Epidermal melanocyte (primary cell): ENCODE measurements at regions not wholly inside any gene's neighbourhood (a gene's known extent, or its start where the extent isn't known, plus 50 kb on each side); places are given as distances from the start of the nearest gene placed in this dataset.
"Not testable (repeated sequence)": the region's sequence is repeated elsewhere in the genome, so short reads cannot be mapped to it uniquely, and the experiment has no call there.

ENCODE experiments used
- DNase-seq: peaks from one replicate; pipeline ENCODE4 v3.0.0; 2011; ENCODE audit warnings: low spot score; ENCODE audit not compliant: insufficient read length

DNA sequence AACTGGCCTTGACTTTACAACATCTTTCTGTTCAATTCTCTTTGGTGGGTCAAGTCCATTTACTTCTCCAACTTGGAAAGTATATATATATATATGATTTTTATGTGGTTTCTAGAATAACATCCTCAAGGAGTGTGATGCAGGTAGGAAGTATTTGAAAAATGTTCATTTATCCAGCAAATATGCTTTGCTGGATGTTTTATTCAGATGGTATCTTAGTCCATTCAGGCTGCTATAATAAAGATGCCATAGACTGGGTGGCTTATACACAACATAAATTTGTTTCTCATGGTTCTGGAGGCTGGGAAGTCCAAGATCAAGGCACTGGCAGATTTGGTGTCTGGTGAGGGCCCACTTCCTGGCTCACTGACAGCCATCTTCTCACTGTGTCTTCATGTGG, 168.7 kb upstream of the RASGRP1 start:
- no peak for DNase-seq

DNA sequence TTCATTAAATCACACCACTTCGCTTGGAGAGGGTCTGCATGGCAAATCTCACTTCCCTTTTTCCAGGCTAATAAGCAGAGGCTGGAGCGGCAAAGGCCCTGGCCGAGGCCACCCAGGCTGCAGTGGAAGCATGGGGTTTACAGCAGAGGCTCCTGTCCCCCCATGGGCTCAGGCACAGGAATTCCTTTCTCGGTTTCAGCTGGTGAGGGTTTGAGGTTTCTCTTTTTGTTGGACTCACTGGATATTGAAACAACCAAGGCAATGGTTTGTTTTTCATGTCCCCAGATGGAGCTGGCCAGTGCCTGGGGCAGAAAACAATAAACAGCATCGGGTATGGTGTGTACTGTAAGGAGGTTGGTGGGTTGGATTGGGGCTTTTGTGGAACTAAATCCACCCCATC, 175.6 kb upstream of the RASGRP1 start:
- no peak for DNase-seq

DNA sequence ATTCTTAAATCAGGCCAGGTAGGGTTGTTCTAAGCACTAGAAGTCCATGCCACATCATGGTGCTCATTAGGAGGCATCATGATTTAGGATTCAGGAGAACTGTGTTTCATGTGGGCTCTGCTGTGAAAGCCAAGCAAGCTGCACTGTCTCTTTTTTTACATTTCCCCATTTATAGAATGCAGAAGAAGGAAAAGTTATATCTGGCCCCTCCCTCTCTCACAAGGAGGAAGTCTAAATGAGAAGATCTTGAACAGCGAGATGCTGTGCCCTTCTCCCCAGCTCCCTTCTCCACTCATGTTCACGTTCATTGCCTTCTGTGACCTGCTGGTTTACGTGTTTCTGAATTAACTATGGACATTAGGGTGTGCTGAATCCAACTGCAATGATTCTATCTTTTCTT, 178.5 kb upstream of the RASGRP1 start:
- DNase-seq = no peak

DNA sequence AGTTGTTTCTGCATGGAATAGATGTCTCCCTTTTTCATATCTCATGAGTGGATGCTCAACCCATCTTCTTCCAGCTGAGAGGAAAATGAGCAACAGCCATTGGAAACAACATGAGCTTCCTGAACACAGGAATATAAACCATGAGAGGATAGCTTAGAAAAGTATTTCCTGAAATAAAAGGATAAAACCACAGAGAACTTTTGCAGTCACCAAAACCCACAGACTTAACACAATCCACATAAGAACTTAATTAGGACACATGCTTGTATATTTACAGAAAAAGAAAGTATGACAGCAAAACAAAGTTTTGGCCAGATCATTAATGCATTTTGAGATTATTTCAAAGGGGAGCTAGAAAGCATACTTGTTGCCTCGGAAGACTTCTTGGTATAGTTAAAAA, 180.5 kb upstream of the RASGRP1 start:
- DNase-seq = no peak

DNA sequence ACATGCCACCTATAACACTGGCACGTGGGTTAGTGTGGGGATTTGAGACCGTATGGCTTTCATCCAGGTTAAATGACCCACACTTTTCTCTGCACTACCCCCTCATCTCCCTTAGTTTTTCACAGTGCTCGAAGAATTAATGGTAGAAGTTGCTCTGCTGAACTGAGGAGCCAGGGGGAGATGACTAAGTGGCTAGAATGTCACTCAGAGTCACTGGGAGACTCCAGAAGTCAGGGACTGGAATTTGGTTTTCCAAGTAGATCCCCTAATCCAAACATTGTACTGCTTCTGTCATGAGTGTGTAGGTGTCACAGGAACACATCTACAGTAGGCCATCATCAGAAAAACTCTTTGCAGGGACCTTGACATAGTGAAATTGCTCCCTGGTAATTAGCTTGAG, 181.0 kb upstream of the RASGRP1 start:
- DNase-seq = no peak

DNA sequence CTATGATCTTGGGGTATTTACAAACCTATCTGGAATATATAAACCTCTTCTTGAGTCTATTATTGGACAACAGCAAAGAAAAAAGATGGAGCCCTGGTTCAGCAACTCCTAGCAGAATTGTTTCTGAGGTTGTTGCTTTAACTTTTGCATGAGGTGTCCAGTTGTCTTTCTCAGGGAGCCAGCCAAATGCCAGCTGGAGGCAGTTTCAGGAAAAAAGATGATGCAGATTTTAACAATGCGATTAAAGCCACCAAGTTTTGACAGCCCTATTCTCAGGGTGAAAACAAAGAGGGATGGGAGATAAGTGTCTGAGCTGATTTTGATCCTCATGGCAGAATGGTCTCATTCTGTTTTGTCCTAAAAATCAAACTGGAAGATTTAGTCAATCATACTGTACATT, 181.6 kb upstream of the RASGRP1 start:
- DNase-seq = no peak

DNA sequence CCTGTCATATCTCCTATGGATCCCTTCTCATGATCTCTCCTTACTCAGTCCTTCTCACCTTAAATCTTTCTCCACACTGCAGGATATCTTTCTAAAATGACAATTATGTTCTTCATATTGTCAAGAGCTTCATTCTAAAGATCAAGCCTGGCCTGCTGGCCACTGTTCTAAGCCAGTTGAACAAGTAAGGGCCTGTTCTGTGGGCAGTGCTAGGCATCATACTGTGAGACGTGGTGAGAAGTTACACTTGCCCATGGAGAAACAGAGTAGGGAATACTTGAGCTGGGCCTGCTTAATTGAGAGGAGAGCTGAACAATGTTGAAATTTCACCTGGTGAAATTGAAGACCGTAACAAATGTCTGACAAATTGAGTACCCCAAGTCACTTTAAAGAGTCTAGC, 184.1 kb upstream of the RASGRP1 start:
- DNase-seq = no peak

DNA sequence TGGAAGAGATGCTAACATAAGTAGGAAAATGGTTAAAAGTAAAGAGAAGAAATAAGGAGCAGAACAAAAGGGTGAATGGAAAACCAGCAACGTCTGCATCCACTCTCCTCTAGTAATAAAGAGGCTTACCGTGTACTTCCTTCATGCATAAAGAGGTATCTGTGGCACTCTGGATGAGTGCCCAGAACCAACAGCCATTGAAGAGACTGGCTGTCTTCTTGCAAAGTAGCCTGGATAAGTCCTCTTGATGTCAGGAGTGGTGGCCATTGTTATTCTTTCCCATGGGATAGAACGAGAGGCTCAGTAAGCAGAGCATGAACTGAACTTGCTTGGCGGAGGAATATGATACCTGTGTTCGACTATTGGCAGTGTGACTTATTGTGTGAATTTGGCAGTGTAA, 186.2 kb upstream of the RASGRP1 start:
- DNase-seq = no peak

DNA sequence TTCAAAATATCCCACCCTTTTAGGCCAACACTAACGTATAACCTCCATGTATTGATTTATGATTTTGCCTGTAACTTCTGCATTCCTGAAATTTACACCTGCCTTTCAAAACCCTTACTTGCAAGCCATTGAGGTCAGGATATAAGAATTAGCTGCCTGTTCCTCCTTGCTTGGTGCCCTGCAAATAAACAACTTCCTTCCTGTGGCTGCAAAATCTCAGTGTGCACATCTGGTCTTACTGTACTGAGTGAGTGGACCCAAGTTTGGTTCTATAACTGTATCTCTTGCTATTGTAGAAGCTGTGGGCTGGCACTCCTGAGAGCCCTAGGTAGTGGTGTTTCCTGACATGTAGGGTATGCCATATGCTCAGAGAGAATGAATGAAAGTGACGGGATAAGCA, 191.1 kb upstream of the RASGRP1 start:
- no peak for DNase-seq

DNA sequence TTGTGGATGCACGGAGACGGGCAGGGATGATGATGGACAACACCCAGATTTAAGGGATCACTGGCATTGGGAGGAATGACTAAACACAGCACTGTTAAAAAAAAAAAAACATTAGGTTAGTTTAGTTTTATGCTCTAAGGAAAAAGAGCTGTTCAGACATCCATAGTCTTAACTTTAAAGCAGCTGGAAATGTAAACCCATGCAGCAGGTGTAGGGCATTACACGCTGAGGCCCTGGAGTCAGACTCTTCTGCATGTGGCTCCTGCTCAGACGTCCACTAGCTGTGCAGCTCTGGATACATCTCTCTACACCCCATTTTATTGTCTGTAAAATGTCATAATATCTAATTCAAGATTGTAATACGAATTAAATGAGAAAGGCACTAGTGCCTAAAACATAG, 191.8 kb upstream of the RASGRP1 start:
- DNase-seq = no peak

DNA sequence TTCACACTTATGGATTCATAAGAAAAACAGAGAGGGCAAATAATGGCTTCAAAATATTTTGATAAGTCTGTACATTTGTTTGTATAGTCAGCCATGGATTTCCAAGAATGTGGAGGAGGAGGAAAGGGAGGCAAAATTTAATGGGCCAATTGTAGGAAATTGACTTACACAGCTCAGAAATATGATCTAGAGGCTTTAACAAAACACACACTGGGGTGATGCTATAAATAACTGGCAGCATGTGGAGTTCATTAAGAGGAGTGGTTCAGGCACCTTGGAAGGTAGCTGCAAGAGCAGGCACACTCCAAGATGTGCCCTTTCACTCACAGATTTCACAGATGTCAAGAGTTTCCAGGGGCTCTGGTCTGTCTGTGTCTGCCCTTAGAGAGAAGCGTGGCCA, 193.4 kb upstream of the RASGRP1 start:
- DNase-seq = no peak

DNA sequence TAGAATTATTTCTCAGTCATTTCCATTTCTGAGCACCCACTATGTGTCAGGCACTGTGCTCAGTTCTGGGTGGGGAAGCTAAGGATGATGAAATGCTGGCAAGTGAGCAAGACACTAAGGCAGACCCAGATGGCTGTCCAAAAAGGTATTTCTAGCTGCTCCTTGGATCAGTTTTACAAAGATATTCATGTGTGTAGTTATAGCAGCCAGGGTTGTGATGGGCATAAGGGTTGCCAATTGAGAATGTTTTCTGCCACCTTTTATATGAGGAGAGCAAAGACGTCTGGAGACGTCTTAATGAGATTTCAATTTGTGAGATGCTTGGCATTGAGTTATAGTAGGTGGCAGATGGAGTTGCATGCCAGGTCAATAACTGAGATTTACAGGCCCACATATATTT, 197.1 kb upstream of the RASGRP1 start:
- no peak for DNase-seq

DNA sequence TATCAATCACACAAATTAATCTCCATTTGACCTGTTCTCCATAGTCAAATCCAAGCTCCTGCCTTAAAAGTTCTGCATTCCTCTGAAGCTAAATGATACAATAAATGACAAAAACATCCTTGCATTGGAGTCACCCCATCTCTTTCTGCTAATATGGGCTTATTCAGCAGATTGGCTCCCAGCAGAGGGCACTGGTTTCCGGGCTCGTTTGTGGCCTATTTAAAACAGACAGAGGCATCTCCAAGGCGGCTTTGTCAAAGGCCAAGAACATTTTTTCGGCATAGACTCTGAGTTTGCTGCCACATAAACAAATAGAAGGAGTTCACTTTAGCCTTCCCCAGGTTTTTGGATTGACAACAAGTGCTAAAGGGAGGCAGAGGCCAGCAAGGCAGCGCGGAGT, 204.4 kb upstream of the RASGRP1 start:
- DNase-seq = no peak

DNA sequence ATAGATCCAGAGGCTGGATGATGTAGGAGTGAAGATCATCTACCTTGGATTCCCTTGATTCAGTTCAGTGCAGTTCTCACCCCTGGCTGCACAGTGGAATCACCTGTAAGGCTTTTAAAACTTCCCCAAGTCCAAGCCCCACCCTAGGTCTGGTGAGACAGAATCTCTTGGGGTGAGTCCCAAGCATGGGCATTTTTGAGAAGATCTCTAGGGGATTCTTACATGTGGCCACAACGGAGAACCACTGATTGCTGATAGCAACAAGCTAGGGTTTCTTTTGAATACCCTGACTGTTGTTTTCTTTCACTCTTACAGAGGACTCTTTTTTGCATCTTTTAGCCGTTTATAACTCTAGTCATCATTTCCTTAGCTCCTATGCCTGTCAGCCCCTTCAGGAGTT, 204.9 kb upstream of the RASGRP1 start:
- DNase-seq = no peak

DNA sequence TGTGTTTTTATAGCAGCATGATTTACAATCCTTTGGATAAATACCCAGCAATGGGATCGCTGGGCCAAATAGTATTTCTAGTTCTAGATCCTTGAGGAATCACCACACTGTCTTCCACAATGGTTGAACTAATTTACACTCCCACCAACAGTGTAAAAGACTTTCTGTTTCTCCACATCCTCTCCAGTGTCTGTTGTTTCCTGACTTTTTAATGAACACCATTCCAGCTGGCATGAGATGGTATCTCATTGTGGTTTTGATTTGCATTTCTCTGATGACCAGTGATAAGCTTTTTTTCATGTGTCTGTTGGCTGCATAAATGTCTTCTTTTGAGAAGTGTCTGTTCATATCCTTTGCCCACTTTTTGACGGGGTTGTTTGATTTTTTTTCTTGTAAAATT, 209.5 kb upstream of the RASGRP1 start:
- DNase-seq = not testable (repeated sequence)

DNA sequence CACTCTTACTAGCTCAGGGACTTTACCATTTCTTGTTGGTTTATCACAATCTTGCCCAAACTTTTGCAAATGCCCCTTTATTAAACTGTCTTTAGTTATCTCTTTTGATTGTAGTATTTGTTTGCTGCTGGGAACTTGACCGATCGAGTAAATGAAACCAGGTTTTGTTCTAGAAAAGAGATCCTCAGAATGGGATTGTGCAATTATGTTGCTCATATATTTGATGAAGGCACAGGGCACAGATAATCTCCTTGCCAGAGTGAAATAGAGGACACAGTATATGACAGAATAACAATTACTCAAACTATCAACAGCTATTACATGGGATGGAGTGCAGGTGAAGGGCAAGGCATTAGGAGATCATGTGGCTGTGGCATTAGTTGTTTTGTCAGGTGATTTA, 216.6 kb upstream of the RASGRP1 start:
- no peak for DNase-seq

DNA sequence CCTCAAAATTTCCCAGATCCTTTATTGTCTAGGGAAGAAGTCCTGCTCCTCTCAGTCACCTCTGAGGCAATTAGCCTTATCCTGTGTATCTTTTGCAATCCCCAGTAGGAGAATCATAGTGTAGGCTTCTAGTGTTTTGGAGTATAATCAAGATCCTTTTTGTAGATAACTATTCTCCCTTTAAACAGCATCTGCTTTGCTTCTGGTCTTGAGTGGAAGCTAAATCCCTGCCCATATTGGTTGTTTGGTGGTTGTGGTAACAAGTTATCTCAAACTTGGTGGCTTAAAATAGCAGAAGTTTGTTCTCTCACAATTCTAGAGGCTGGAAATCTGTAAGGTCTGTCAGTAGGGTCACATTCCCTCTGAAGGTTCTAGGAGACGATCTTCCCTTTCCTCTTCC, 217.5 kb upstream of the RASGRP1 start:
- DNase-seq = no peak

DNA sequence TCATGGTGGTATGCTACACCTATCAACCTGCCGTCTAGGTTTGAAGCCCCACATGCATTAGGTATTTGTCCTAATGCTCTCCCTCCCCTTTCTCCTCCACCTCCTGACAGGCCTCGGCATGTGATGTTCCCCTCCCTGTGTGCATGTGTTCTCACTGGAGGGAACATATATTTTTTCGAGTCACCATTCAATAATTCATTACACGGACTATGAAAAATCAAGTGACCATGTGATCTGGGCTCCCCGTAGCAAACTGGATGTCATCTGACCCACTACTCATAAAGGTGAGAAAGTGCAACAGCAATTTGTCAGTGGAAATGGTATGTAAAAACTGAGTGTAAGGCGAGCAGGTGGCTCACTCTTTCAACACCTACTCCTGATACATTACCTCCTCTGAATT, 224.3 kb upstream of the RASGRP1 start:
- DNase-seq = no peak

DNA sequence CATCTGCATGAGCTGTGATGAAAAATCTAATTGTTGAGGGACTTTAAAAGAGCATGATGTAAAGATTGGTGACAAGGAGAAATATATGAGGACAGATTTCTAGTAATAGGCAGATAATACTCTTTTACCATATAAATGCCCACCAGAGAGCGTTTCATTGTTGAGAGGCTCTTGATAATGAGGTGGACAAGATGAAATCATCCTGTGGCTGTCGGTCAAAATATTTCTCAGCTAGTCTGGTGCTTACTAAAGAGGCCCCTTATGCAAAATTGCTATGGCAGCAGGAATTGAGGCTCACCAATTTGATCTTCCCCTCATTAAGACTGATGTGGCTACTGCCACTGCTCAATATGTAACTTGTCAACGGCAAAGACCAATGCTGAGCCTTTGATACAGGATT, 225.0 kb upstream of the RASGRP1 start:
- DNase-seq = no peak

DNA sequence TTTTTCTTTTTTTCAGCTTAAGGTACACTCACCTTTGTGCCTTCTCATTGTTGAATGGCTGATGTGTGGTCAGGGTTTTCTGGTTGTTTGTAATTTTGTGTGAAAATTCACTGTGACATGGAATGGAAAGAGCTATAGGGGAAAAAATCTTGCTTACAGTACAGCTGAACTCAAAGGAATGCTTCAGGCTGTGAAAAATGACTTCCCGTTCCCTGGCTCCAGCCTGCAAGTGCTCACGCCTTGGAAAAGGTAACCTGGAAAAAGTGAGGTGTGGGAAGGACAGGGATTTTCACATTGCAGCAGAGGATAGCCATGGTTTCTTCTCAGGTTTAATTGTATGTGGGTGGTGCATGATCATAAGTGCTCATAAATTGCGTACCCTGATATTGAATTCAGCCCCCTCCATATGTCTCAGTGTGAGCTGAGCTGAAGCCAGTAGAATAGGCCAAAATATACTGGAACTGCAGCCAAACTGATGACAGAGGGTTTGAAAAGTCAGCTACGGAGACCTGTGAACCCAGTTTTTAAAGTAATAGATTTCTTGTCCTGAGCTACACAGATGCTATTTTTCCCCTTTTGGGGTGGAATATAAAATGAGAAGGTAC, 228.7 kb upstream of the RASGRP1 start:
- no peak for DNase-seq

DNA sequence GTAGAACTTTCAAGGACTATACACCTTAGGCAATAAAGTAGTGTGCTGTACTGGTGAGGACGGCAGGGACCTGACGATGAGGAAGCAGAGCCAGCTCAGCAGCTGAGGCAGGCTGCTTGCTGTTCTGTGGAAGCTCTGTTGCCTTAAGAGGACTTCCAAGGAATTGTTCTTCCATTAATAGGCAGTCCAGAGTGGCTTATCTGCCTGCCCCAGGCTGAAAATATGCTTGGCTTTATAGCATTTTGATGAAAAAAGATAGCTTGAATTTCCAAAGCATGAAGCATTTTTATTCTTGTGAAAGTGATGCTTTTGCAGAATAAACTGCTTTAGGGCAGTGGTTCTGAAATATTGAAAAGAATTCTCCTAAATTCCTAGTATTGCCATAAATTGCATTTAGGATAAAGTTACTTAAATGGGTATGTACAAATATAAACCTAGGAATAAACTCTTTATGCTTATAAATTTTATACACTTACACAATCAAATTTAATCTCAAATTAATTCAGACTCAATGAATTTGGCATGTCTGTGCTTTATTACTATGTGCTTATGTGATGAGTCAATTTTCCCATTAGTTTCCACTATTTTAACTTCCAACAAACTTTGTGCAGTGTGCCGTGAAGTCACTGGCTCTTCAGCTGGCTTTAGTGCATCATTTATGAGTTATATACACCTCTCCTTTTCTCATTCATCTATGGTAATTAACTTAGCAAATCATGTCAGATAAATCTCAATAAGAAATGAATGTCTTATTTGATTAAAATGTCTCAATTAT, 231.0 kb upstream of the RASGRP1 start:
- DNase-seq = no peak

DNA sequence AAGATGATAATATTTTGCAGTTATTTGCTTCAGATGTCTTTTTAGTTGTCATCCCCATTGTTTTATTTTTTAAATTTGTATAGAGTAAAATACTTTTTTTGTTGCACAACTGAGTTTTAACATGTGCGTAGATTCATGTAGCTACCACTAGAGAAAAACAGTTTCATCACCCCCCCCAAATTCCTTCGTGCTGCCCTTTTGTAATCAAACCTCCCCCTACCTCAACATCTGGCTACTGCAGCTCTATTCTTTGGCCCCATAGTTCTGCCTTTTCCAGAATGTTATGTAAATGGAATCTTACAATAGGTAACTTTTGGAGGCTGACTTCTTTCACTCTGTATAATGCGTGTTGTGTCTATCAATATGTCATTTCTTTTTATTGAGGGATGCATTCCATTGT, 232.0 kb upstream of the RASGRP1 start:
- no peak for DNase-seq

DNA sequence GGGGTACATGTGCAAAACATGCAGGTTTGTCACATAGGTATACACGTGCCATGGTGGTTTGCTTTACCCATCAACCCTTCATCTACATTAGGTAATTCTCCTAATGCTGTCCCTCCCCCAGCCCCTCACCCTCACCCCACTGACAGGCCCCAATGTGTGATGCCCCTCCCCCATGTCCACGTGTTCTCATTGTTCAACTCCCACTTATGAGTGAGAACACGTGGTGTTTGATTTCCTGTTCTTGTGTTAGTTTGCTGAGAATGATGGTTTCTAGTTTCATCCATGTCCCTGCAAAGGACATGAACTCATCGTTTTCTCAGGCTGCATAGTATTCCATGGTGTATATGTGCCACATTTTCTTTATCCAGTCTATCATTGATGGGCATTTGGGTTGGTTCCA, 232.9 kb upstream of the RASGRP1 start:
- not testable (repeated sequence) for DNase-seq
